GM23338 (cell line): ENCODE measurements at regions not wholly inside any gene's neighbourhood (a gene's known extent, or its start where the extent isn't known, plus 50 kb on each side); places are given as distances from the start of the nearest gene placed in this dataset.

Source experiments
- ATAC-seq: fragments of 200-7000 bp; cut with Tn5 transposase; 3 replicates; pipeline ENCODE4 v1.9.1; 2020
- DNase-seq: peaks from one replicate; pipeline ENCODE4 v3.0.0-alpha.2; 2015; ENCODE audit warnings: low spot score
- H2AFZ ChIP-seq: fragments of 200-600 bp; sonication (generic); 2 replicates; pipeline ENCODE4 v1.8.0; 2016; ENCODE audit warnings: antibody characterized with exemption, mild to moderate bottlenecking, moderate library complexity
- H3F3A ChIP-seq: fragments of 200-600 bp; sonication (generic); replicated peaks from 2 replicates; pipeline ENCODE4 v1.8.0; 2017; ENCODE audit warnings: antibody characterized with exemption, mixed run types, low read depth
- H3K27ac ChIP-seq: fragments of 200-600 bp; sonication (generic); 2 replicates; pipeline ENCODE4 v1.6.1; 2016; ENCODE audit warnings: low read depth
- H3K27me3 ChIP-seq: fragments of 200-600 bp; sonication (generic); 2 replicates; pipeline ENCODE4 v1.8.0; 2016; ENCODE audit warnings: mild to moderate bottlenecking, mixed run types, moderate library complexity; ENCODE audit not compliant: insufficient read depth
- H3K36me3 ChIP-seq: fragments of 200-600 bp; sonication (generic); 2 replicates; pipeline ENCODE4 v1.8.0; 2016; ENCODE audit warnings: mild to moderate bottlenecking; ENCODE audit not compliant: insufficient read depth
- H3K4me1 ChIP-seq: fragments of 200-600 bp; sonication (generic); 2 replicates; pipeline ENCODE4 v1.8.0; 2016; ENCODE audit warnings: mild to moderate bottlenecking, moderate library complexity; ENCODE audit not compliant: insufficient read depth
- H3K4me2 ChIP-seq: fragments of 200-600 bp; sonication (generic); 2 replicates; pipeline ENCODE4 v1.7.1; 2017; ENCODE audit warnings: mixed run types
- H3K4me3 ChIP-seq: fragments of 200-600 bp; sonication (generic); 2 replicates; pipeline ENCODE4 v1.6.1; 2016; ENCODE audit warnings: mixed run types
- H3K79me2 ChIP-seq: fragments of 200-600 bp; sonication (generic); replicated peaks from 2 replicates; pipeline ENCODE4 v1.8.0; 2017; ENCODE audit warnings: mild to moderate bottlenecking; ENCODE audit not compliant: insufficient read depth
- H3K9me2 ChIP-seq: fragments of 200-600 bp; sonication (generic); 2 replicates; pipeline ENCODE4 v1.8.0; 2017; ENCODE audit not compliant: insufficient read depth
- H4K20me1 ChIP-seq: fragments of 200-600 bp; sonication (generic); replicated peaks from 2 replicates; pipeline ENCODE4 v1.8.0; 2017; ENCODE audit warnings: mild to moderate bottlenecking; ENCODE audit not compliant: insufficient read depth
- H3K27ac Mint-ChIP-seq: 2 replicates; pipeline ENCODE4 v1.8.0; 2020; ENCODE audit warnings: inconsistent platforms, mild to moderate bottlenecking, moderate library complexity, mixed read lengths
- H3K27me3 Mint-ChIP-seq: 3 replicates; pipeline ENCODE4 v1.8.0; 2022; ENCODE audit warnings: low read depth, mild to moderate bottlenecking, moderate library complexity, mixed read lengths, inconsistent platforms; ENCODE audit not compliant: insufficient read depth, poor library complexity
- H3K36me3 Mint-ChIP-seq: 3 replicates; pipeline ENCODE4 v1.8.0; 2021; ENCODE audit warnings: low read depth, mild to moderate bottlenecking, inconsistent platforms, moderate library complexity, mixed read lengths
- H3K4me1 Mint-ChIP-seq: 3 replicates; pipeline ENCODE4 v1.8.0; 2020; ENCODE audit warnings: mild to moderate bottlenecking, inconsistent platforms, mixed read lengths
- H3K4me3 Mint-ChIP-seq: 3 replicates; pipeline ENCODE4 v1.8.0; 2021; ENCODE audit warnings: moderate library complexity, mild to moderate bottlenecking, inconsistent platforms, mixed read lengths
- H3K9me3 Mint-ChIP-seq: 3 replicates; pipeline ENCODE4 v1.8.0; 2020; ENCODE audit warnings: moderate library complexity, mild to moderate bottlenecking, inconsistent platforms, mixed read lengths
- REST ChIP-seq: IDR thresholded peaks from one replicate; pipeline ENCODE4 v1.6.1; 2018; ENCODE audit warnings: antibody characterized with exemption; ENCODE audit not compliant: unreplicated experiment
- STAT1 ChIP-seq: IDR thresholded peaks from one replicate; pipeline ENCODE4 v1.6.1; 2016; ENCODE audit warnings: antibody characterized with exemption; ENCODE audit not compliant: unreplicated experiment
- ZNF462 ChIP-seq: fragments of 250-450 bp; sonication (Bioruptor Pico); IDR thresholded peaks from 2 replicates; pipeline ENCODE4 v1.5.0; 2020; ENCODE audit warnings: mild to moderate bottlenecking, moderate library complexity

GRCh38 chr1:58941471-58942289, 157.8 kb upstream of the JUN start:
- no peaks in the 10 kb centered on the region for H3K36me3 Mint-ChIP-seq
- no peak for ATAC-seq
- H3K27me3 Mint-ChIP-seq: peaks cover 5% of the 10 kb centered on the region

More at GRCh38 chr1:58941471-58942289, 157.8 kb upstream of the JUN start:
- H3K4me3 ChIP-seq: no peak overlapping the region
- no peak overlapping the region for H2AFZ ChIP-seq
- no peaks in the 10 kb centered on the region for H3F3A ChIP-seq
- Mint-ChIP-seq H3K27ac (no peak overlapping the region), H3K4me3 (no peak overlapping the region), H3K4me1 (no peaks in the 10 kb centered on the region), H3K9me3 (no peaks in the 10 kb centered on the region)
- H3K79me2 ChIP-seq: no peaks in the 10 kb centered on the region
- no peak overlapping the region for H3K4me2 ChIP-seq
- H3K27ac ChIP-seq: no peak overlapping the region
- no peaks in the 10 kb centered on the region; the same call in 1 of the 2 replicates for H3K36me3 ChIP-seq
- no peaks in the 10 kb centered on the region for H3K9me2 ChIP-seq
- H3K4me1 ChIP-seq: no peaks in the 10 kb centered on the region
- TF ChIP-seq ZNF462 (CRISPR knock-in tag): no peak
- TF ChIP-seq REST: no peak
- no peak for TF ChIP-seq STAT1
- no peaks in the 10 kb centered on the region for H4K20me1 ChIP-seq
- H3K27me3 ChIP-seq: no peaks in the 10 kb centered on the region
- no peak for DNase-seq
